Panc1 (cell line): ENCODE measurements at regions not wholly inside any gene's neighbourhood (a gene's known extent, or its start where the extent isn't known, plus 50 kb on each side); places are given as distances from the start of the nearest gene placed in this dataset.

Experiments used
- POLR2AphosphoS5 ChIP-seq: IDR thresholded peaks from 2 replicates; pipeline ENCODE4 v1.6.1; 2012; ENCODE audit warnings: mild to moderate bottlenecking, low read depth, low read length, moderate library complexity
- SIN3A ChIP-seq: IDR thresholded peaks from 2 replicates; pipeline ENCODE4 v1.6.1; 2012; ENCODE audit warnings: low read depth, mild to moderate bottlenecking, low read length, moderate library complexity, borderline replicate concordance; ENCODE audit not compliant: insufficient read depth
- TF ChIP-seq, protein P1 (sequence below): fragments of 450-650 bp; IDR thresholded peaks from 2 replicates; pipeline ENCODE4 v1.5.1; 2017; ENCODE audit warnings: mild to moderate bottlenecking
- TF ChIP-seq, protein P2 (sequence below), 2 experiments: IDR thresholded peaks; 2 replicates each; pipeline ENCODE4 v1.6.1; 2011 to 2012; ENCODE audit warnings: low read depth in 2 of 2, control low read depth in 1 of 2, low read length in 1 of 2, mild to moderate bottlenecking in 1 of 2, moderate library complexity in 1 of 2; ENCODE audit not compliant: insufficient read depth in 1 of 2

DNA sequence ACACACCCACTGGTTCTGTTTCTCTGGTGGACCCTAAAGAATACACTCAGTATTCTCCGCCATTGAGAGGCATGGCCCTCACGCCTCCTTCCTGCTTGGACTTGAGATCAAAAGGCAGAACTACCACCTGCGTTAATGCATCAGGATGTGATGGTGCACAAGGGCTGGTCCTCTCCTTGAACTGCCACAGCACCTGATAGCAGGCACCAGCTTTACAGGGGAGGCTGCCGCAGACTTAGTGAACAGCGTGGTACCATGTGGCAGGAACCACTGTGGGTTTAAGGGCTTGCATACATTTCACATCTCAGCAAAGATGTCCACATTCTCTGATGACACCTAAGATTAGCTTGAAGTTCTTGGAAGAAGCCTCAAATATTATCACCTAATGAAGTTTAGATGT lies 208.7 kb downstream of the GADD45G start:
- TF ChIP-seq, protein P1, sequence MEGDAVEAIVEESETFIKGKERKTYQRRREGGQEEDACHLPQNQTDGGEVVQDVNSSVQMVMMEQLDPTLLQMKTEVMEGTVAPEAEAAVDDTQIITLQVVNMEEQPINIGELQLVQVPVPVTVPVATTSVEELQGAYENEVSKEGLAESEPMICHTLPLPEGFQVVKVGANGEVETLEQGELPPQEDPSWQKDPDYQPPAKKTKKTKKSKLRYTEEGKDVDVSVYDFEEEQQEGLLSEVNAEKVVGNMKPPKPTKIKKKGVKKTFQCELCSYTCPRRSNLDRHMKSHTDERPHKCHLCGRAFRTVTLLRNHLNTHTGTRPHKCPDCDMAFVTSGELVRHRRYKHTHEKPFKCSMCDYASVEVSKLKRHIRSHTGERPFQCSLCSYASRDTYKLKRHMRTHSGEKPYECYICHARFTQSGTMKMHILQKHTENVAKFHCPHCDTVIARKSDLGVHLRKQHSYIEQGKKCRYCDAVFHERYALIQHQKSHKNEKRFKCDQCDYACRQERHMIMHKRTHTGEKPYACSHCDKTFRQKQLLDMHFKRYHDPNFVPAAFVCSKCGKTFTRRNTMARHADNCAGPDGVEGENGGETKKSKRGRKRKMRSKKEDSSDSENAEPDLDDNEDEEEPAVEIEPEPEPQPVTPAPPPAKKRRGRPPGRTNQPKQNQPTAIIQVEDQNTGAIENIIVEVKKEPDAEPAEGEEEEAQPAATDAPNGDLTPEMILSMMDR: no peak
- no peak for TF ChIP-seq POLR2AphosphoS5
- TF ChIP-seq, protein P2, sequence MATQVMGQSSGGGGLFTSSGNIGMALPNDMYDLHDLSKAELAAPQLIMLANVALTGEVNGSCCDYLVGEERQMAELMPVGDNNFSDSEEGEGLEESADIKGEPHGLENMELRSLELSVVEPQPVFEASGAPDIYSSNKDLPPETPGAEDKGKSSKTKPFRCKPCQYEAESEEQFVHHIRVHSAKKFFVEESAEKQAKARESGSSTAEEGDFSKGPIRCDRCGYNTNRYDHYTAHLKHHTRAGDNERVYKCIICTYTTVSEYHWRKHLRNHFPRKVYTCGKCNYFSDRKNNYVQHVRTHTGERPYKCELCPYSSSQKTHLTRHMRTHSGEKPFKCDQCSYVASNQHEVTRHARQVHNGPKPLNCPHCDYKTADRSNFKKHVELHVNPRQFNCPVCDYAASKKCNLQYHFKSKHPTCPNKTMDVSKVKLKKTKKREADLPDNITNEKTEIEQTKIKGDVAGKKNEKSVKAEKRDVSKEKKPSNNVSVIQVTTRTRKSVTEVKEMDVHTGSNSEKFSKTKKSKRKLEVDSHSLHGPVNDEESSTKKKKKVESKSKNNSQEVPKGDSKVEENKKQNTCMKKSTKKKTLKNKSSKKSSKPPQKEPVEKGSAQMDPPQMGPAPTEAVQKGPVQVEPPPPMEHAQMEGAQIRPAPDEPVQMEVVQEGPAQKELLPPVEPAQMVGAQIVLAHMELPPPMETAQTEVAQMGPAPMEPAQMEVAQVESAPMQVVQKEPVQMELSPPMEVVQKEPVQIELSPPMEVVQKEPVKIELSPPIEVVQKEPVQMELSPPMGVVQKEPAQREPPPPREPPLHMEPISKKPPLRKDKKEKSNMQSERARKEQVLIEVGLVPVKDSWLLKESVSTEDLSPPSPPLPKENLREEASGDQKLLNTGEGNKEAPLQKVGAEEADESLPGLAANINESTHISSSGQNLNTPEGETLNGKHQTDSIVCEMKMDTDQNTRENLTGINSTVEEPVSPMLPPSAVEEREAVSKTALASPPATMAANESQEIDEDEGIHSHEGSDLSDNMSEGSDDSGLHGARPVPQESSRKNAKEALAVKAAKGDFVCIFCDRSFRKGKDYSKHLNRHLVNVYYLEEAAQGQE (IDR thresholded peaks at IDR 0.05; ENCODE audit: insufficient read depth in 1 of 2, low read depth in 2 of 2, low read length in 1 of 2): no peak
- TF ChIP-seq SIN3A: no peak
